Mesenchymal stem cell (in vitro differentiated cells and primary cell): ENCODE measurements at regions not wholly inside any gene's neighbourhood (a gene's known extent, or its start where the extent isn't known, plus 50 kb on each side); places are given as distances from the start of the nearest gene placed in this dataset.

Experiments
- DNase-seq: peaks from one replicate; pipeline ENCODE4 v3.0.0-alpha.2; 2013
- H2AFZ ChIP-seq: one replicate; pipeline ENCODE4 v1.6.1; 2013; ENCODE audit warnings: low read depth, mild to moderate bottlenecking, control low read depth, inconsistent platforms, low read length, moderate library complexity
- H2AK5ac ChIP-seq: 2 replicates; pipeline ENCODE4 v1.6.1; 2013; ENCODE audit warnings: low read length, moderate library complexity, mild to moderate bottlenecking, inconsistent platforms; ENCODE audit not compliant: severe bottlenecking
- H2BK120ac ChIP-seq: one replicate; pipeline ENCODE4 v1.6.1; 2013; ENCODE audit warnings: low read depth, mild to moderate bottlenecking, inconsistent platforms, low read length, moderate library complexity
- H2BK12ac ChIP-seq, 2 experiments: one replicate each; pipeline ENCODE4 v1.6.1; 2013; ENCODE audit warnings: inconsistent platforms in 2 of 2, low read length in 2 of 2, mild to moderate bottlenecking in 2 of 2, moderate library complexity in 2 of 2, control low read depth in 1 of 2
- H2BK15ac ChIP-seq: one replicate; pipeline ENCODE4 v1.6.1; 2013; ENCODE audit warnings: mild to moderate bottlenecking, low read depth, inconsistent platforms; ENCODE audit not compliant: poor library complexity, severe bottlenecking
- H2BK5ac ChIP-seq: 2 replicates; pipeline ENCODE4 v1.6.1; 2013; ENCODE audit warnings: low read depth, mild to moderate bottlenecking, low read length, control low read depth, inconsistent platforms; ENCODE audit not compliant: poor library complexity, severe bottlenecking
- H3K14ac ChIP-seq, 2 experiments: one replicate each; pipeline ENCODE4 v1.6.1; 2013; ENCODE audit warnings: inconsistent platforms in 2 of 2, low read length in 2 of 2, control low read depth in 1 of 2, mild to moderate bottlenecking in 1 of 2, moderate library complexity in 1 of 2
- H3K18ac ChIP-seq, 2 experiments: one replicate each; pipeline ENCODE4 v1.6.1; 2013; ENCODE audit warnings: inconsistent platforms in 2 of 2, low read length in 2 of 2, control low read depth in 1 of 2, low read depth in 1 of 2, mild to moderate bottlenecking in 1 of 2
- H3K23ac ChIP-seq, 2 experiments: one replicate each; pipeline ENCODE4 v1.6.1; 2013; ENCODE audit warnings: inconsistent platforms in 2 of 2, low read length in 2 of 2, mild to moderate bottlenecking in 2 of 2, moderate library complexity in 2 of 2, control low read depth in 1 of 2
- H3K27ac ChIP-seq: 2 replicates; pipeline ENCODE4 v1.5.1; 2013; ENCODE audit warnings: mild to moderate bottlenecking, moderate library complexity, low read length, control low read depth, inconsistent platforms; ENCODE audit not compliant: poor library complexity, severe bottlenecking
- H3K27me3 ChIP-seq, 2 experiments: 2 replicates each; pipeline versions ENCODE4 v1.6.1 to v1.7.0; 2013; ENCODE audit warnings: low read length in 2 of 2, mild to moderate bottlenecking in 2 of 2, moderate library complexity in 2 of 2, control low read depth in 1 of 2, inconsistent platforms in 1 of 2; ENCODE audit not compliant: control insufficient read depth in 1 of 2, insufficient read depth in 1 of 2
- H3K36me3 ChIP-seq, 2 experiments: 2 replicates each; pipeline versions ENCODE4 v1.6.1 to v1.7.0; 2013; ENCODE audit warnings: low read length in 2 of 2, control low read depth in 1 of 2, inconsistent platforms in 1 of 2, low read depth in 1 of 2, mild to moderate bottlenecking in 1 of 2; ENCODE audit not compliant: insufficient read depth in 2 of 2, control insufficient read depth in 1 of 2
- H3K4ac ChIP-seq, 2 experiments: one replicate each; pipeline ENCODE4 v1.6.1; 2013; ENCODE audit warnings: inconsistent platforms in 2 of 2, low read length in 2 of 2, mild to moderate bottlenecking in 2 of 2, moderate library complexity in 2 of 2, control low read depth in 1 of 2, low read depth in 1 of 2
- H3K4me1 ChIP-seq: 2 replicates; pipeline ENCODE4 v1.6.1; 2013; ENCODE audit warnings: low read depth, low read length, control low read depth; ENCODE audit not compliant: control insufficient read depth, insufficient read depth
- H3K4me2 ChIP-seq: 2 replicates; pipeline ENCODE4 v1.6.1; 2013; ENCODE audit warnings: low read length, mild to moderate bottlenecking, inconsistent platforms; ENCODE audit not compliant: poor library complexity, severe bottlenecking
- H3K4me3 ChIP-seq, 2 experiments: 2 replicates each; pipeline versions ENCODE4 v1.5.1 to v1.7.0; 2013; ENCODE audit warnings: low read length in 2 of 2, mild to moderate bottlenecking in 2 of 2, control low read depth in 1 of 2, low read depth in 1 of 2; ENCODE audit not compliant: insufficient read depth in 1 of 2
- H3K79me1 ChIP-seq: replicated peaks from 2 replicates; pipeline ENCODE4 v1.6.1; 2013; ENCODE audit warnings: mild to moderate bottlenecking, control low read depth, low read length, inconsistent platforms; ENCODE audit not compliant: poor library complexity, severe bottlenecking
- H3K9ac ChIP-seq: 2 replicates; pipeline ENCODE4 v1.7.0; 2013; ENCODE audit warnings: mild to moderate bottlenecking, low read length, moderate library complexity
- H3K9me3 ChIP-seq: 2 replicates; pipeline ENCODE4 v1.7.0; 2013; ENCODE audit warnings: mild to moderate bottlenecking, low read length; ENCODE audit not compliant: control insufficient read depth
- H4K8ac ChIP-seq: one replicate; pipeline ENCODE4 v1.6.1; 2013; ENCODE audit warnings: inconsistent platforms, mild to moderate bottlenecking, low read length, moderate library complexity
- H4K91ac ChIP-seq: one replicate; pipeline ENCODE4 v1.6.1; 2013; ENCODE audit warnings: mild to moderate bottlenecking, low read length, inconsistent platforms
- WGBS: methylation state at CpG from one replicate; pipeline ENCODE4 v1.1.7; 2013; ENCODE audit warnings: mixed read lengths; 5-methylcytosine and 5-hydroxymethylcytosine counted together

DNA sequence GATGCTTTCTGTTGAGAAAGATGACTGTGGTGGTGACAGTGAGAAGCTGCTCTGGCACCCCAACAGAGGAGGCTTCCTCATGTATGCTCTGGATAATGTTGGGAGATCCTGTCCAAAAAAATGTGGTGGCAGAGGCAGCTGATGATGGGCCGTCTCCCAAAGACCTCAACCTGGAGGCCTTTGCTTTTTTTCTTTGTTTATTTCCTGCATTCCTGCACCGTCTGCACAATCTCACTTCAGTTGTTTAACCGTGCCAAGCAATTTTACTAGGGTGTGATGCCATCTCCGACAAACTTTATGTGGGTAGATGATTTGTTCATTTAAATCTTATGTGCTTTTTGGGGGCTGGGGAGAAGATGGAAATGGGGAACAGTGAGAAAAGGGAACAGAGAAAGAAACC, 62.2 kb upstream of the IGFBP5 start:
- H2BK120ac ChIP-seq, result no peak overlapping the region
- no peak overlapping the region for H3K27ac ChIP-seq
- H2BK15ac ChIP-seq, result no peak overlapping the region
- no peak overlapping the region for H2BK5ac ChIP-seq
- no peak overlapping the region for H3K14ac ChIP-seq
- no peak overlapping the region for H3K4me3 ChIP-seq
- no peaks in the 10 kb centered on the region for H3K79me1 ChIP-seq
- no peaks in the 10 kb centered on the region for H3K4me1 ChIP-seq
- H2BK12ac ChIP-seq, result no peak overlapping the region
- no peak overlapping the region for H3K4ac ChIP-seq
- no peak overlapping the region for H4K91ac ChIP-seq
- H2AFZ ChIP-seq, result no peak overlapping the region
- peak overlapping the region in 1 of 2 experiments; percentile 77 for H3K18ac ChIP-seq
- no peak overlapping the region for H4K8ac ChIP-seq
- 36% methylated on average over 4 of the region's 4 CpGs for WGBS
- DNase-seq, result no peak
- H3K9ac ChIP-seq, result no peak overlapping the region
- no peak overlapping the region for H2AK5ac ChIP-seq
- no peak overlapping the region for H3K23ac ChIP-seq
- no peak overlapping the region for H3K4me2 ChIP-seq
- H3K27me3 ChIP-seq, result peaks cover 22 to 46% of the 10 kb centered on the region in 2 experiments
- H3K36me3 ChIP-seq, result no peaks in the 10 kb centered on the region
- H3K9me3 ChIP-seq, result no peaks in the 10 kb centered on the region

DNA sequence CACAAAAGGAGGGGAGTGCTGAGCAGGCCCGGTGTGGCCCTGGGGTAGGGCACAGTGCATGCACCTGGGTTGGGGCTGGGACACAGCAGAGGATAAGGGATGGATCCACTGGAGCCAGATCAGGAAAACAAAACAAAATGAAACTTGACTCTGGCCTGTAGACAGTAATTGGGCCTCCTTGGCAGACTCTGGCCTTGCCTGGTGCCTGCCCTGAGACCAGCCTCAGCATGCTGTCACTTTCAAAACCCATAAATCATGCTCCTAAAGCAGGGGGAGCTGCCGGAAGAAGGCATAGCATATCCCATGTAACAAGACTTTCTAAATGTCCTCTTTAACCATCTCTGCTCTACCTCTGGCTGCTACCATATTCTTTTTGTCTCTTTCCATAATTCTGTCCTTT, 61.1 kb upstream of the IGFBP5 start:
- Histone ChIP-seq H3K14ac (no peak overlapping the region), H2BK5ac (no peak overlapping the region), H4K8ac (no peak overlapping the region), H3K4me1 (no peaks in the 10 kb centered on the region), H3K79me1 (no peaks in the 10 kb centered on the region), H3K23ac (no peak overlapping the region), H3K18ac (peak overlapping the region; percentile 31 to 52), H2BK120ac (no peak overlapping the region), H4K91ac (peak overlapping the region; percentile 52), H2AK5ac (no peak overlapping the region), H3K4me2 (no peak overlapping the region), H2BK15ac (no peak overlapping the region), H3K27me3 (peaks cover 26 to 53% of the 10 kb centered on the region in 2 experiments), H3K27ac (no peak overlapping the region), H3K9me3 (no peaks in the 10 kb centered on the region), H2BK12ac (peak overlapping the region in 1 of 2 experiments; percentile 53), H3K9ac (no peak overlapping the region), H2AFZ (no peak overlapping the region), H3K4me3 (no peak overlapping the region), H3K36me3 (no peaks in the 10 kb centered on the region), H3K4ac (no peak overlapping the region)
- no peak for DNase-seq
- WGBS, result 61% methylated on average over 2 of the region's 2 CpGs

DNA sequence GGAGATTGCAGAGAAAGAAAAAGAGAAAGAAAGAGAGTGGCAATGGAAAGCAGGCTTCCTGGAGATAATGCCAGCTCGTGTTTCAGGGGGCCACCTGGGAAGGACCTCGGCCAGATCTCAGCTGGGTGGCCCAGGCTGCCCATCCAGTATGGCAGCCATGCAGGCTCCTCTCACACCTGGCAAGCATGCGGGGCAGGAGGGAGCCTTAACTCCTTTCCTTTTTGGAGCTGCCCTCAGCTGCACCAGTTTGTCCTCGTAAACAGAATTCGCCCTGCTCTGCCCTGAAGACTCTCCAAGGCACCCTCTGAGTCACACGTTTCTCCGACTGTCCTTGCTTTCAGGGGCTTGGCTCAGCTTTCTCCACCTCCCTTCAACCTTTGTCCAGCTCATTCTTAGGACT, 59.5 kb upstream of the IGFBP5 start:
- Histone ChIP-seq H3K27ac (no peak overlapping the region), H3K36me3 (no peaks in the 10 kb centered on the region), H3K4me2 (no peak overlapping the region), H3K4me3 (no peak overlapping the region), H3K79me1 (no peaks in the 10 kb centered on the region), H3K4ac (no peak overlapping the region), H2BK15ac (no peak overlapping the region), H3K9me3 (no peaks in the 10 kb centered on the region), H2BK12ac (no peak overlapping the region), H4K91ac (peak overlapping the region; percentile 25), H3K18ac (peak overlapping the region in 1 of 2 experiments; percentile 30), H3K9ac (no peak overlapping the region), H3K27me3 (peaks cover 26 to 57% of the 10 kb centered on the region in 2 experiments), H2AFZ (no peak overlapping the region), H2BK5ac (no peak overlapping the region), H4K8ac (no peak overlapping the region), H2AK5ac (no peak overlapping the region), H3K23ac (no peak overlapping the region), H2BK120ac (no peak overlapping the region), H3K14ac (no peak overlapping the region), H3K4me1 (no peaks in the 10 kb centered on the region)
- 86% methylated on average over 7 of the region's 7 CpGs for WGBS
- DNase-seq, result no peak

DNA sequence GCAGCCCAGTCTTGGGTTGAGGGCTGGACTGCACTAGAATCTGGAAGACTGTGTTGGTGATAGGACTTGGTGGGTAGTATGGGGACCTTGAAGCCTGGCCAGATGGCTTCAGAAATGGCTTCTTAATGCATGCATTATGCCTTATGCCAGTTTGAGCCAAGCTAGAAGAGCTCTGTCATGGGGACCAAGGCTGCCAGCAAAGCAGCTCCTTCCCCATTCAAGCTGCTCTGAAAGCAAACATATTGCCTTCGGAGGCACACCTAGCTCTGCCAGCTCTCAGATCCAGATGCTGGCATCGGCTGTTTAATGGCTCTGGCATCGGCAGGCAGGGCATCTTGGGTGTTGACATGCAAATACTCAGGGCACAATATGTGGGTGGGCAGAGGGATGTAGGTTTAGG, 59.0 kb upstream of the IGFBP5 start:
- 96% methylated on average over 3 of the region's 3 CpGs for WGBS
- no peak overlapping the region for H2BK5ac ChIP-seq
- H3K4ac ChIP-seq, result no peak overlapping the region
- H2BK15ac ChIP-seq, result no peak overlapping the region
- H3K79me1 ChIP-seq, result no peaks in the 10 kb centered on the region
- H3K18ac ChIP-seq, result no peak overlapping the region
- no peak overlapping the region for H4K8ac ChIP-seq
- no peaks in the 10 kb centered on the region for H3K36me3 ChIP-seq
- no peak overlapping the region for H3K23ac ChIP-seq
- no peak overlapping the region for H3K4me2 ChIP-seq
- H2BK12ac ChIP-seq, result peak overlapping the region in 1 of 2 experiments; percentile 6
- no peak overlapping the region for H3K27ac ChIP-seq
- no peak overlapping the region for H2BK120ac ChIP-seq
- no peak overlapping the region for H2AK5ac ChIP-seq
- H3K9ac ChIP-seq, result no peak overlapping the region
- H4K91ac ChIP-seq, result no peak overlapping the region
- no peak for DNase-seq
- H3K27me3 ChIP-seq, result peaks cover 26 to 57% of the 10 kb centered on the region in 2 experiments
- H3K14ac ChIP-seq, result peak overlapping the region in 1 of 2 experiments; percentile 51
- no peaks in the 10 kb centered on the region for H3K9me3 ChIP-seq
- no peak overlapping the region for H2AFZ ChIP-seq
- no peak overlapping the region for H3K4me3 ChIP-seq
- H3K4me1 ChIP-seq, result no peaks in the 10 kb centered on the region
